ENCODE measurements at regions not wholly inside any gene's neighbourhood (a gene's known extent, or its start where the extent isn't known, plus 50 kb on each side); places are given as distances from the start of the nearest gene placed in this dataset.

GRCh38 chr15:93314245-93314644 lies 225.2 kb upstream of the RGMA start:
- TF ChIP-seq CTCF (IDR thresholded peaks at IDR 0.05) (no peak), POLR2A (IDR thresholded peaks at IDR 0.05) (no peak)

Measured in uterus (tissue), 2 donors.